NCI-H774 (cell line): ENCODE measurements at regions not wholly inside any gene's neighbourhood (a gene's known extent, or its start where the extent isn't known, plus 50 kb on each side); places are given as distances from the start of the nearest gene placed in this dataset.
"Not testable (repeated sequence)": the region's sequence is repeated elsewhere in the genome, so short reads cannot be mapped to it uniquely, and the experiment has no call there.

ENCODE experiments used
- DNase-seq: peaks from one replicate; lab custom pipeline; 2025; lab: John Stamatoyannopoulos, UW

DNA sequence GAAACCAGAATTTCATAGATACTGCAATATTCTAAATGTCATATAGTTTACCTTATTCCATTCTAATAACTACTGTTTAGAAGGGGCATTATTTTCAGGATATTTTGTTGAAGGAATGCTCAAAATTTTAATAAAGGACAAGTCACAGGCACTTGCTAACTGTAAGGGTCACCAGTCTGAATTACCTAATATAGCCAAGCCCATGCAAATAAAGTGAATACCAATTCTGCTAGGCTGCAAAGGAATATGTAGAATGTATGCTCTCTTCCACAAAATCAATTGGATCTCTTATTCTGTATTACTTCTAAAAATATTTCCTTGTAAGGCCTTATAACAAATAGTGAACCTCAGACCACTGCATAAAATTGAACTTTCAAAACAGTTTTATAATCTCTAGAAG is 52.3 kb upstream of the FAT4 start:
- no peak for DNase-seq

DNA sequence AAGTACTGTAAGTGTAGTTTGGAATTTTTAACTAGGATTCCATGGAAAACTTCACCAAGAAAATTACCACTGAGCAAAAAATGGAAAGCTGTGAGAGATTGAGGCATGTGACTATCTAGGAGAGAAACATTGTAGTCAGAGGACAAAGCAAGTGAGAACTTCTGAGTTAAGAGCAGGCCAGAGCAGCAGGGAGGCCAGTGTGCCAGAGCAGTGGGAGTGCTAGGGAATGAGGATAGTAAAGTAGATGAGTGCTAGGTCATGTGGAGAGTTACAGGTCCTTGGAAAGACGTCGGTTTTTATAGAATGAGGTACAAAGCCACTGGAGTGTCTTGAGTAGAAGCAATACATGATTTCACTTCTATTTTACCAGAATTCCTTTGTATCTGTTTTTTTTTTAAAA is 52.7 kb upstream of the FAT4 start:
- DNase-seq, result no peak

DNA sequence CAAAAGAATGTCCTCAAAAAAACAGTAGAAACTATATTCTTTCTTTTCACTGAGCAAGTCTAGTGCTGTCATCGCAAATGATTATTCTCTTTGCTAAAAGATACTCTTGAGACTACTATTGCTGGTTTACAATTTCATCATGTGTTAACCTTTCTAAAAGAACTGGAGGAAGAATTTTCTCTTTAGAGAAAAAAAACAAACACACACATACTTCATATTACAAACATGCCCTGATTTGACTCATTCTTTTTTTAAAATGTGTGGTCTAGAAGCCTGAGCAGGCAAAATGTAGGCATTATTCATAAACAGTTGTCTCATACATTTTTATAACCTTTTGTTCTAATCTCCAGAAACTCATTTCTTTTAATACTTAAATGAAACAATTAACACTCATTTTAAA is 60.6 kb upstream of the FAT4 start:
- DNase-seq, result no peak

- DNase-seq, result no peak
Observed at GRCh38 chr4:125244848-125245450, 69.8 kb upstream of the FAT4 start.

DNA sequence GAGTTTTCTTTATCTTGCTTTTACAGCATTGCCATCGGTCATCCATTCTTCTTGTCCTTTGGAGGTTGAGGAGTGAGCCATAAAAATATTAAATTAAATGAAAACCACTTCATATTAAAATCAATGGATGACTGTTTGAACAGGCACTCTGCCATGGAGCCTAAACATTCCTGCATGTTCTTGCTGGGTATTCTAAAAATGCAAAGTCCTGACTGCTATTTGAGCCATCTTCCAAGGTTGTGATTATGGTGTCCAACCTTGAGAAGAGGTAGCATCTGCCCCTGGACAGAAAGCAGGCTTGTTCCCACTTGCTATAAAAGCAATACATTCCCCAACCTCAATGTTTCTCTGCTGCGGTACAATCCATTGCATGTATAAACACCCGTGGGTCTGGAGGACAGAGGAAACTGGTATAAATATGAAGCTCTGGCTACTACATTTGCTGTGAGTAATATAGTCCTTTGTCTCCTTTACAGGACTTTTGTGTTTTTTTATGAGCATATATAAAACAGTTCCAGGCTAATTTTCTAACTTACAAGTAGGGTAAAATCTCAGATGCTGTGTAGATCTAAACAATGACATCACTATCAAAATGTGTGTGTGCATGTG is 70.9 kb upstream of the FAT4 start:
- DNase-seq, result no peak

GRCh38 chr4:125235971-125236370 is 78.8 kb upstream of the FAT4 start:
- no peak for DNase-seq

- DNase-seq, result no peak
Observed at GRCh38 chr4:125231661-125232060, 83.1 kb upstream of the FAT4 start.

- no peak for DNase-seq
Observed at GRCh38 chr4:125229596-125230058, 85.1 kb upstream of the FAT4 start.

DNA sequence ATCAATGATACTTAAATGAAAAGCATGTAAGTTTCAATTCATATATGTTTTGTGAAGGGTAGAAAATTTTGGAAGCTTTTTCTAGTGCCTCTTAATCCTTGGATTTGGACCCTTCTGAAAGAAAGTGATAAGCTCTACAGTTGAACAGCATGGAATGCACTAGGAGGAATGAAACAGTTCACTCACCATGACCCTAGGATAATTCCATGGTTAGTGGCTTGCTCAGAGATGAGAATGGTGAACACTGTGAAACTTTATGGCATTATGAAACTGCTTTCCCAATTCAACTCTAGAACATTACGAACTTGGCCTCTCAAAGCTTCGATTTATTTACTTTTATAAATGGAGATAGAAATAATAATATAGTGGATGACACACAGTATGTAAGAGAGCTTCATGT is 88.9 kb upstream of the FAT4 start:
- no peak for DNase-seq

DNA sequence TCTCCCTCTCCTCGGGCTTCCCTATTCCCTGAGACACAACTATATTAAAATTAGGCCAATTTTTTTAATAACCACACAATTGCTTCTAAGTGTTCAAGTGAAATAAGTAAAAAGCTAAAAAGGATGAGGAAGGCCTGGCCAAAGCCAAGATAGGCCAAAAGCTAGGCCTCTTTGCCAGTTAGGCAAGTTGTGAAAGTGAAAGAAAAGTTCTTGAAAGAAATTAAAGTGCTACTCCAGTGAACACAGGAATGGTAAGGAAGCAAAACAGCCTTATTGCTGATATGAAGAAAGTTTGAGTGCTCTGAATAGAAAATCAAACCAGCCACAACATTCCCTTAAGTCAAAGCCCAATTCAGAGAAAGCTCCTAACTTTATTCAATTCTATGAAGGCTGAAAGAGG is 114.2 kb upstream of the FAT4 start:
- no peak for DNase-seq

DNA sequence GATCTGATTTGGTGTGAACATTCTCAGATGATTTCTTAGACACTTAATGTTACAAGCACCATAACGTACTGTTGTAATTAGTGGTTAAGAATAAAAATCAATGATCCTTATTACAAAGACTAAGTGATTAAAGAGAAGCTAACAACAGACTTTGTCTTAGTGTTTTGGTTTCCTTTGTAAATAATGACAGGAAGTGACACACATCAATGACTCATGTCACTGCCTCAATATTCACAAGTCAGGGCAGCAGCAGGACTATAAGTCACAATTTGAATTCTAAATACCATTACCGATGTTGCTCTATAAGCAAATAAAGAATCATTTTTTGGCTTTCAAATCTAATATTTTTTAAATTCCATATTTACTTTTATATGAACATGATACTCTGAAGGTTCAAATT is 115.8 kb upstream of the FAT4 start:
- DNase-seq, result no peak

- DNase-seq, result not testable (repeated sequence)
Observed at GRCh38 chr4:125191874-125192459, 122.8 kb upstream of the FAT4 start.

GRCh38 chr4:125191232-125191631 is 123.5 kb upstream of the FAT4 start:
- DNase-seq, result no peak

DNA sequence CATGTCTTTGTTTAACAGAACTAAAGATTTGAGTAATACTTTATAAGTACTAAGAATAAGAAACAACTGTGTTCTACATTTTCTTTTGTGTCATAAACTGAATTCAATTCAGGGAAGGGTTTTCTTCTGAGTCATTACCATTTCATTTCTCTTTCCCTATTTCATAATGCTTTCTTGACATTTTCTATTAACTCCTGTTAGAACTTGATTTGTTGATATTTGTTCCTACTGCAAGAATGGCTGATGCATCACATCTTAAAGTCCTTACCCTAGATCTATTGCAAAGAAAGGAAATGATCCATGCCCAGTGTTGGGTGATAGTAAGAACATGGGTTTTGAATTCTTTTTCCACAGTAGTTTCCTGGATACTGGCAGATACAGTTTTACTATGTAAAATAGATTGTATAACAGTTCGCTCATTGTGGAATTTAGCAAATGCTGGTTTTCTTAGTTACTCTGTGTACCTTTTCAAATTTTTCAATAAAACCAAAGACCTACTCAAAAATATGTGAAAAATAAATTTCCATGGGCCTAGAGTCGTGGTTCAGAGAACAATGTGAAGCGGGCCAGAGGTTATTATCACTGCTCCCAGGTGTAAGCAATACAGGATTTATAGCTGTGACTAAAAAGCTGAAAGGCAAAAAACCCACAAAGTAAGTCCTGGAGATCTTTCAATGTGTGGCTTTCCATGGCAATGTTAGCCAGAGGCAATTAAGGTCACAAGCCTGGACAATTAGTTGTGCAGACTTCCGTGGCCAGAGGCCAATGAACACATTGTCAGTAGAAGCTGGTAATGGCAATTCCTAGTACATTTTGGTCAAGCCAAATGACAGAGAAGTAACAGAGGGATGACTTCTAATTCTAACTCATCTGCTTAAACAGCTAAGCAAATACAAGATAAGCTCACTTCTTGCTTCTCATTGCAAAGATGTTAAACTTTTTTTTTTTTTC is 127.3 kb upstream of the FAT4 start:
- DNase-seq, result no peak

DNA sequence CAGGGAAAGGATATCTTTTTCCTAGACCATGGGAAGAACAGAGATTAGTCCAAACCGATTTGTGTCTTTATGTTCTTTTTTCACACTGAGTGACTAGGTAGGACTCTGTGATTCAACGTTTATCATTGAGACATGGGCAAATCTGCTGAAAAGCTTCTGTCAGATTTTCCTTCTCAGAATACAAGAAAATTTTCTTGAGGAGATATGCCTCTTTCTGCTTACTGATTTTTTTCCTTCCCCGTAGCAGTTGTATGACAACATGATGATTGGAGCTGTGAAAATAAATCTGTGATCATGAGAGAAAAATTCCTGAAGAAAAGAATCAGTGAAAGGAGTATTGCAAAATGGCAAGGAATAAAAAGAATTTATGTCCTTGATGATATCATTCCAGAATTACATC is 130.6 kb upstream of the FAT4 start:
- no peak for DNase-seq

- no peak for DNase-seq
Observed at GRCh38 chr4:125181804-125182203, 133.0 kb upstream of the FAT4 start.

DNA sequence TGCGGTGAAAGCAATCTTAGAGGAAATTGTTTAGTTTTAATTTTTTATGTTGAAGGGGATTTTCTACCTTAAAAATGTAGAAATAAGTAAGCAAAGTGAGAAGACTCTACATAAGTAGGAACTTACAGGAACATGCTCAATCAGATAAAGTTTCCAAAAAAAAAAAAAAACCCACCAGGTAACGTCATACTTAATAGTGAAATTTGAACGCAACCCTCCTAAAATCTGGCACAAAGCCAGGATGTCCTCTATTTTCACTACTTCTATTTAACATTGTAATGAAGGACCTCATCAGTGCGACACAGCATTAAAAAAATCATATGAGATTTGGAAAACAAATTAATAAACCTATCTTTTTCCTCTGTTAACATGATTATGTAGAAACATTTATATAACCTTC is 135.0 kb upstream of the FAT4 start:
- no peak for DNase-seq

DNA sequence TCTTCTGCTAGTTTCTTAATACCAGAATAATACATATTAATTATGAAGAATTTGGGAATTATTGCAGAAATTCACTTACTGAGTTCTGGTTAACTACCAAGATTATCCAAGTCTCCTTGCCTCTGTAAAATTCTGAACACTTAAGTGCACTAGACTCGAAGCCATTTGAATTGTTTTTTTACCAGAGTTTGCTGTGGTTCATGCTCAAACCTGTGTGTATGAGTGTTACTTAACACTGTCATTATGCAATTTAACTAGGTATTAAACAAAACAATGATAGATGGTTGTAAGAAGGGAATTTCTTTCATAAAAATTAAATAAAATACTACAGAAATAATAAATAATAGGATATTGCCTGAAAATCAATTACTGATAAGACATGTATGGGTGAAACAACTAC is 145.6 kb upstream of the FAT4 start:
- DNase-seq, result no peak

- DNase-seq, result no peak
Observed at GRCh38 chr4:125168531-125168930, 146.2 kb upstream of the FAT4 start.

- DNase-seq, result not testable (repeated sequence)
Observed at GRCh38 chr4:125166012-125166411, 148.7 kb upstream of the FAT4 start.

DNA sequence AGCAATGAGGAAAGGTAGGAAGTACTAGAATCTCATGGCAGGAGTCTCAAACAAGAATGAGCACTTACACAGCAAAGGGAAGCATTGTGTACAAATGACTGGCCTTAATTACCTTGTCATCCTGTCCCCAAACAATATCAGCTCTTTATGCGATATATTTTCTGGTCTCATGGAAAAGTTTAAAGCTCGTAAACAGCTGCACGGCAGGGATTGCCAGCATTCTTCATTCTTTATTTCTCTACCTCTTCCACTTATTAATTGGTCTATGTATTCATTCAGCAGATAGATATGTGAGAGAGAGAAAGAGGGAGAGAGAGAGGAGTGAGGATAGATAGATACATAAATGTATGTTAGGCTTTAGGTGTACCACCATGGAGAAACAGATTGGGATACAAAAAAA is 155.8 kb upstream of the FAT4 start:
- DNase-seq, result no peak

- DNase-seq, result no peak
Observed at GRCh38 chr4:125155251-125155650, 159.5 kb upstream of the FAT4 start.
